K562 (cell line): ENCODE measurements at regions not wholly inside any gene's neighbourhood (a gene's known extent, or its start where the extent isn't known, plus 50 kb on each side); places are given as distances from the start of the nearest gene placed in this dataset.

ENCODE experiments used
- ATAC-seq: fragments of 200-7000 bp; cut with Tn5 transposase; 3 replicates; pipeline ENCODE4 v1.9.1; 2020; ENCODE audit warnings: moderate library complexity
- BruUV-seq: library from RNA; stranded (reverse); fragments of 400-500 nt; replicated peaks from 2 replicates; lab custom pipeline; 2021; lab: Mats Ljungman, UMichigan
- CTCF ChIA-PET: fragments of 300-600 bp; formaldehyde crosslinking; extraction: SDS; loops from one replicate; lab custom pipeline; 2021; ENCODE audit warnings: low intra/inter-chr PET ratio; lab: Yijun Ruan, JAX
- POLR2A ChIA-PET: fragments of 300-600, 350-650 bp; sonication (Branson Sonifier 250); formaldehyde crosslinking; extraction: SDS; loops from one replicate; lab custom pipeline; 2021; ENCODE audit warnings: antibody characterized with exemption, inconsistent platforms; lab: Yijun Ruan, JAX
- DNase-seq, 4 experiments: peaks; one replicate each; pipeline versions ENCODE4 v3.0.0 to v3.0.0-alpha.2; 2011 to 2018; ENCODE audit warnings: low spot score in 3 of 4, mixed read lengths in 3 of 4; ENCODE audit errors: extremely low read depth in 1 of 4
- FAIRE-seq: peaks from 2 replicates; lab custom pipeline; 2011; peaks lifted over from hg19 to GRCh38; lab: Jason Lieb, UNC
- H2AFZ ChIP-seq: 2 replicates; pipeline ENCODE4 v1.6.0; 2011; ENCODE audit warnings: low read depth, low read length, control low read depth, inconsistent platforms
- H3K27ac ChIP-seq: fragments of 200-600 bp; 3 replicates; pipeline ENCODE4 v1.8.0; 2011; ENCODE audit warnings: low read depth, mild to moderate bottlenecking, control low read depth, inconsistent platforms, low read length, moderate library complexity, mixed read lengths; ENCODE audit errors: extremely low read depth
- H3K27me3 ChIP-seq, 2 experiments: fragments of 300-600 bp in 1 of 2; 2 replicates in 1 of 2; 3 replicates in 1 of 2; pipeline versions ENCODE4 v1.6.0 to v1.8.0; 2011; ENCODE audit warnings: inconsistent platforms in 2 of 2, low read length in 2 of 2, mild to moderate bottlenecking in 1 of 2, mixed read lengths in 1 of 2, moderate library complexity in 1 of 2; ENCODE audit not compliant: control insufficient read depth in 2 of 2, insufficient read depth in 2 of 2
- H3K36me3 ChIP-seq: fragments of 300-600 bp; 3 replicates; pipeline ENCODE4 v1.8.0; 2011; ENCODE audit warnings: mild to moderate bottlenecking, low read length, inconsistent platforms; ENCODE audit not compliant: control insufficient read depth, insufficient read depth
- H3K4me1 ChIP-seq, 2 experiments: fragments of 200-600 bp in 1 of 2; replicated peaks in 1 of 2; 2 replicates in 1 of 2; 3 replicates in 1 of 2; pipeline versions ENCODE4 v1.5.1 to v1.8.0; 2011; ENCODE audit warnings: inconsistent platforms in 2 of 2, low read length in 2 of 2, mild to moderate bottlenecking in 1 of 2, mixed read lengths in 1 of 2, moderate library complexity in 1 of 2; ENCODE audit not compliant: control insufficient read depth in 2 of 2, insufficient read depth in 2 of 2
- H3K4me2 ChIP-seq: 2 replicates; pipeline ENCODE4 v1.6.1; 2011; ENCODE audit warnings: low read length, control low read depth, inconsistent platforms, mixed read lengths; ENCODE audit not compliant: insufficient read depth
- H3K4me3 ChIP-seq: fragments of 200-600 bp; sonication (generic), shearing (Covaris generic); 2 replicates; pipeline ENCODE4 v1.5.1; 2016; ENCODE audit warnings: control low read depth, inconsistent platforms
- H3K79me2 ChIP-seq: fragments of 200-600 bp; 3 replicates; pipeline ENCODE4 v1.8.0; 2011; ENCODE audit warnings: low read length, inconsistent platforms; ENCODE audit not compliant: control insufficient read depth, insufficient read depth
- H3K9ac ChIP-seq, 2 experiments: 2 replicates each; pipeline versions ENCODE4 v1.6.0 to v1.6.1; 2011; ENCODE audit warnings: low read depth in 2 of 2, low read length in 2 of 2, control low read depth in 1 of 2, inconsistent platforms in 1 of 2, mild to moderate bottlenecking in 1 of 2, mixed read lengths in 1 of 2; ENCODE audit not compliant: insufficient read depth in 1 of 2
- H3K9me1 ChIP-seq: one replicate; pipeline ENCODE4 v1.6.0; 2011; ENCODE audit warnings: inconsistent platforms, mild to moderate bottlenecking, low read length, moderate library complexity; ENCODE audit not compliant: control insufficient read depth, insufficient read depth
- H3K9me3 ChIP-seq: replicated peaks from 2 replicates; pipeline ENCODE4 v1.5.1; 2011; ENCODE audit warnings: low read depth, low read length, inconsistent platforms; ENCODE audit not compliant: control insufficient read depth, insufficient read depth
- H4K20me1 ChIP-seq: replicated peaks from 2 replicates; pipeline ENCODE4 v1.6.1; 2011; ENCODE audit warnings: low read length, inconsistent platforms, mixed read lengths; ENCODE audit not compliant: control insufficient read depth, insufficient read depth
- HNRNPK ChIP-seq: fragments of 200-400 bp; formaldehyde crosslinking; IDR thresholded peaks from one replicate; pipeline ENCODE4 v1.6.1; 2018; ENCODE audit warnings: mild to moderate bottlenecking, low read depth, low read length; ENCODE audit not compliant: poor library complexity, severe bottlenecking
- HSF4 ChIP-seq: fragments of 250-450 bp; sonication (Bioruptor Pico); IDR thresholded peaks from 2 replicates; pipeline ENCODE4 v2.1.2; 2022; ENCODE audit warnings: mild to moderate bottlenecking, moderate library complexity, borderline replicate concordance
- TFAM ChIP-seq: fragments of 250-450 bp; sonication (Bioruptor Pico); conservative IDR thresholded peaks from 2 replicates; pipeline ENCODE4 v1.5.0; 2021; ENCODE audit warnings: mild to moderate bottlenecking, moderate library complexity
- ZNF311 ChIP-seq: fragments of 250-450 bp; sonication (Bioruptor Pico); IDR thresholded peaks from 2 replicates; pipeline ENCODE4 v1.4.0; 2020; ENCODE audit warnings: mild to moderate bottlenecking, moderate library complexity
- ZNF780A ChIP-seq: fragments of 250-450 bp; sonication (Bioruptor Pico); IDR thresholded peaks from 2 replicates; pipeline ENCODE4 v1.5.0; 2021; ENCODE audit warnings: mild to moderate bottlenecking
- WGBS: fragments of 100-300 bp; shearing (Covaris generic); methylation state at CpG from one replicate; pipeline ENCODE4 v1.1.6; 2016; ENCODE audit warnings: low coverage, mixed read lengths; ENCODE audit not compliant: insufficient coverage; ENCODE audit errors: missing lambda C conversion rate; 5-methylcytosine and 5-hydroxymethylcytosine counted together
- in situ Hi-C: fragments of 300-500 bp; cut with MboI; formaldehyde crosslinking; loops from 4 replicates; pipeline ENCODE4 v1.15.0; 2018; ENCODE audit warnings: inconsistent platforms, mixed read lengths
- intact Hi-C: fragments of 100-400 bp; cut with micrococcal nuclease; formaldehyde crosslinking; loops from 2 replicates; pipeline ENCODE4 v1.14.2; 2022
- TF ChIP-seq, protein P1 (sequence below): fragments of 450-650 bp; IDR thresholded peaks from 2 replicates; pipeline ENCODE4 v1.6.1; 2018; ENCODE audit not compliant: partially characterized antibody
- TF ChIP-seq, protein P2 (sequence below): sonication (generic); formaldehyde crosslinking; IDR thresholded peaks from 2 replicates; pipeline ENCODE4 v1.8.1; 2023; ENCODE audit warnings: mild to moderate bottlenecking, missing genetic modification reagents, moderate library complexity

DNA sequence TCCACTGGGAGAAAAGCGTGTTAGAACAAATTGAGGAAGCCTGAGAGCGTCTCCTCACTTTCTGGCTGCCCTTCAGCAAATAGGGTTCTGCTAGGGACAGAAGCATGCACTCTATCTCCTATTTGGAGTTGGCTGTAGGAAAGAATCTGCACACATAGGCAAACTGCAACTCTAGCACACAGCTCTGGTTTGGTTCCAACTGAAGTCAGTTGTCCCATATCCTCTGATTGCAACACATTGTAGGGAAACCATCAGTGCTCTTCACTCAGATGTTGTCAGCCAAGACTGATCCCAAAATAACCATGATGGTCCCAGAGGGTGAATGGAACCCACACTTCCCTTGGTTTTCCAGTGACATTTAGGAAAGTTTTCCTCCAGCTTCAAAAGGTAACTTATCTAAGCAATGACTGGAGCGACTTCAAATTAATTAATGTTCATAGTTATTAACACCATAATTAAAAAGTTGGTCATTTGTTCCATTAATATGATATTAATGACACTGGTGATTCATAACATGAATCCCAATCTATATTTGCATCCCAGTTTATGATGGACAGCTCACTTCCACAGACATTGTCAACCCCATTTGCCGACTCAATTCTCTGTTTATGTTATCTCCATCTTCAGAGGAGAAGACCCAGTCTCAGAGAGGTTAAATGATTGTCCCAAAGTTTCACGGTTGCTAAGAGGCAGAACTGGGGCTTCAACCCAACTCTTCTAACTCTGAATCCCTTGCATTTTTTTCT, 136.7 kb upstream of the ZNF462 start:
- no peak for TF ChIP-seq HSF4 (CRISPR knock-in tag)
- TF ChIP-seq, protein P1, sequence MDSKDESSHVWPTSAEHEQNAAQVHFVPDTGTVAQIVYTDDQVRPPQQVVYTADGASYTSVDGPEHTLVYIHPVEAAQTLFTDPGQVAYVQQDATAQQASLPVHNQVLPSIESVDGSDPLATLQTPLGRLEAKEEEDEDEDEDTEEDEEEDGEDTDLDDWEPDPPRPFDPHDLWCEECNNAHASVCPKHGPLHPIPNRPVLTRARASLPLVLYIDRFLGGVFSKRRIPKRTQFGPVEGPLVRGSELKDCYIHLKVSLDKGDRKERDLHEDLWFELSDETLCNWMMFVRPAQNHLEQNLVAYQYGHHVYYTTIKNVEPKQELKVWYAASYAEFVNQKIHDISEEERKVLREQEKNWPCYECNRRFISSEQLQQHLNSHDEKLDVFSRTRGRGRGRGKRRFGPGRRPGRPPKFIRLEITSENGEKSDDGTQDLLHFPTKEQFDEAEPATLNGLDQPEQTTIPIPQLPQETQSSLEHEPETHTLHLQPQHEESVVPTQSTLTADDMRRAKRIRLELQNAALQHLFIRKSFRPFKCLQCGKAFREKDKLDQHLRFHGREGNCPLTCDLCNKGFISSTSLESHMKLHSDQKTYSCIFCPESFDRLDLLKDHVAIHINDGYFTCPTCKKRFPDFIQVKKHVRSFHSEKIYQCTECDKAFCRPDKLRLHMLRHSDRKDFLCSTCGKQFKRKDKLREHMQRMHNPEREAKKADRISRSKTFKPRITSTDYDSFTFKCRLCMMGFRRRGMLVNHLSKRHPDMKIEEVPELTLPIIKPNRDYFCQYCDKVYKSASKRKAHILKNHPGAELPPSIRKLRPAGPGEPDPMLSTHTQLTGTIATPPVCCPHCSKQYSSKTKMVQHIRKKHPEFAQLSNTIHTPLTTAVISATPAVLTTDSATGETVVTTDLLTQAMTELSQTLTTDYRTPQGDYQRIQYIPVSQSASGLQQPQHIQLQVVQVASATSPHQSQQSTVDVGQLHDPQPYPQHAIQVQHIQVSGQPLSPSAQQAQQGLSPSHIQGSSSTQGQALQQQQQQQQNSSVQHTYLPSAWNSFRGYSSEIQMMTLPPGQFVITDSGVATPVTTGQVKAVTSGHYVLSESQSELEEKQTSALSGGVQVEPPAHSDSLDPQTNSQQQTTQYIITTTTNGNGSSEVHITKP: no peak
- TF ChIP-seq, protein P2, sequence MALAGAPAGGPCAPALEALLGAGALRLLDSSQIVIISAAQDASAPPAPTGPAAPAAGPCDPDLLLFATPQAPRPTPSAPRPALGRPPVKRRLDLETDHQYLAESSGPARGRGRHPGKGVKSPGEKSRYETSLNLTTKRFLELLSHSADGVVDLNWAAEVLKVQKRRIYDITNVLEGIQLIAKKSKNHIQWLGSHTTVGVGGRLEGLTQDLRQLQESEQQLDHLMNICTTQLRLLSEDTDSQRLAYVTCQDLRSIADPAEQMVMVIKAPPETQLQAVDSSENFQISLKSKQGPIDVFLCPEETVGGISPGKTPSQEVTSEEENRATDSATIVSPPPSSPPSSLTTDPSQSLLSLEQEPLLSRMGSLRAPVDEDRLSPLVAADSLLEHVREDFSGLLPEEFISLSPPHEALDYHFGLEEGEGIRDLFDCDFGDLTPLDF (CRISPR knock-in tag): no peak
- TF ChIP-seq ZNF780A (CRISPR knock-in tag): no peak
- TF ChIP-seq HNRNPK: no peak
- TF ChIP-seq ZNF311 (CRISPR knock-in tag): no peak
- no peak for TF ChIP-seq TFAM
- intact Hi-C loops: no loop called here

More for the DNA sequence above, 136.7 kb upstream of the ZNF462 start:
- H4K20me1 ChIP-seq: no peaks in the 10 kb centered on the region
- H3K4me3 ChIP-seq: no peak overlapping the region
- no peak overlapping the region for H3K9ac ChIP-seq
- H3K27ac ChIP-seq: no peak overlapping the region
- no peak for DNase-seq
- no peaks in the 10 kb centered on the region for H3K27me3 ChIP-seq
- H3K4me1 ChIP-seq: no peaks in the 10 kb centered on the region
- H2AFZ ChIP-seq: no peak overlapping the region
- CTCF ChIA-PET: no interaction called here
- in situ Hi-C loops: no loop called here
- WGBS: 0% methylated on average over 5 of the region's 5 CpGs
- no peak overlapping the region for H3K4me2 ChIP-seq
- H3K36me3 ChIP-seq: no peaks in the 10 kb centered on the region
- POLR2A ChIA-PET: no interaction called here
- no peaks in the 10 kb centered on the region for H3K79me2 ChIP-seq
- H3K9me3 ChIP-seq: no peaks in the 10 kb centered on the region
- no peaks in the 10 kb centered on the region for H3K9me1 ChIP-seq
- no peak for FAIRE-seq
- no TSS peak for BruUV-seq
- ATAC-seq: no peak
